SHP77 treated with DMSO at 0.1 percent for 48 hours (cell line): ENCODE measurements at regions not wholly inside any gene's neighbourhood (a gene's known extent, or its start where the extent isn't known, plus 50 kb on each side); places are given as distances from the start of the nearest gene placed in this dataset.
"Not testable (repeated sequence)": the region's sequence is repeated elsewhere in the genome, so short reads cannot be mapped to it uniquely, and the experiment has no call there.

Experiments
- DNase-seq: peaks from one replicate; lab custom pipeline; 2025; lab: John Stamatoyannopoulos, UW

DNA sequence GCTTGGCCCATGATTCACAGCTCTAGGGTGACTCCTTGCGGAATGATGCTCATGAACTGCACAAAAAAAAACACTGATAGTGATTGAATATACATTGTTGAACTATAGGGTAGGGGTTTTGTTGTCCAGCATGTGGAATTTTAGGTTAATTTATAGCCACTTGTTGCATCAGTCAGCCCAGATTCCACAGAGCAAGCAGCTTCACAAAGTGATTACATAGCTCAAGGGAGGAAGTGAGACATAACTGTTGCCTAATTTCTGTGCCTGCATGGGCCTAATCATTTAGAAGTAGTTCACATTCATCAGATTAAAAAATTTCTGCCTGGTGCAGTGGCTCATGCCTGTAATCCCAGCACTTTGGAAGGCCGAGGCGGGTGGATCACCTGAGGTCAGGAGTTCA is 142.2 kb upstream of the ZNF722 start:
- DNase-seq = not testable (repeated sequence)

DNA sequence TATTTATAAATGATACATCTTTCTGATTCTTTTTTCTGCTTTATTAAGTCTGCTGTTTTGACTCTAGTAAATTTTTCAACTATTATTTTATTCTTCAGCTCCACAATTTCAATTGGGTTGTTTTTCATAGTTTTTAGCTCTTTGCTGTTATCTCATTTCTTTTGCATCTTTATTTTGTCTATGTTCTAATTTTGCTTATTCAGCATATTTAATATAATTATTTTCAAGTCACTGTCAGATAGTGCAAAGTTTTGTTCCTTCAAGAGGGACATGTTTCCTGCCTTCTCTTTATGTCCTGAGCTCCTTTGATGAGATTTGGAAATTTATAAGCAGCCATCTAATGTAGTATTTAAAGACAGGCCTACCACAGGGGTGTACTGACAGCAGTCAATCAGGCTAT is 131.5 kb upstream of the ZNF722 start:
- DNase-seq = no peak

DNA sequence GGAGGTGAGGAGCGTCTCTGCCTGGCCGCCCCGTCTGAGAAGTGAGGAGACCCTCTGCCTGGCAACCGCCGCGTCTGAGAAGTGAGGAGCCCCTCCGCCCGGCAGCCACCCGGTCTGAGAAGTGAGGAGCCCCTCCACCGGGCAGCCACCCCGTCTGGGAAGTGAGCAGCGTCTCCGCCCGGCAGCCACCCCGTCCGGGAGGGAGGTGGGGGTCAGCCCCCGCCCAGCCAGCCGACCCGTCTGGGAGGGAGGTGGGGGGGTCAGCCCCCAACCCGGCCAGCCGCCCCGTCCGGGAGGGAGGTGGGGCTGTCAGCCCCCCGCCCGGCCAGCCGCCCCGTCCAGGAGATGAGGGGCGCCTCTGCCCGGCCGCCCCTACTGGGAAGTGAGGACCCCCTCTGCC is 124.4 kb upstream of the ZNF722 start:
- DNase-seq = not testable (repeated sequence)

DNA sequence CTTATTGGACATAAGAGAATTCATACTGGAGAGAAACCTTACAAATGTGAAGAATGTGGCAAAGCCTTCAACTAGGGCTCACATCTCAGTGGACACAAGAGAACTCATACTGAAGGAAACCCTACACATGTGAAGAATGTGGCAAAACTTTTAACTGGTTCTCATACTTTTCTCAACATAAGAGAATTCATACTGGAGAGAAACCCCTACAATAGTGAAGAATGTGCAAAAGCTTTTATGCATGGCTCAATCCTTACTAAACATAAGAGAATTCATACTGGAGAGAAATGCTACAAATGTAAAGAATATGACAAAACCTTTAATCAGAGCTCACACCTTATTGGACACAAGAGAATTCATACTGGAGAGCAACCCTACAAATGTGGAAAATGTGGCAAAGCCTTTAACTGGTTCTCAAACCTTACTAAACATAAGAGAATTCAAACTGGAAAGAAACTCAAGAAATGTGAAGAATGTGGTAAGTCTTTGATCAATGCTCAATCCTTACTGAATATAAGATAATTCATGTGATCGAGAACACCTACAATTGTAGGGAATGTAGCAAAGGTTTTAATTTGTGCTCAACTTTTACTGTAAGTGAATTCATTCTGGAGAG is 121.8 kb upstream of the ZNF722 start:
- no peak for DNase-seq

DNA sequence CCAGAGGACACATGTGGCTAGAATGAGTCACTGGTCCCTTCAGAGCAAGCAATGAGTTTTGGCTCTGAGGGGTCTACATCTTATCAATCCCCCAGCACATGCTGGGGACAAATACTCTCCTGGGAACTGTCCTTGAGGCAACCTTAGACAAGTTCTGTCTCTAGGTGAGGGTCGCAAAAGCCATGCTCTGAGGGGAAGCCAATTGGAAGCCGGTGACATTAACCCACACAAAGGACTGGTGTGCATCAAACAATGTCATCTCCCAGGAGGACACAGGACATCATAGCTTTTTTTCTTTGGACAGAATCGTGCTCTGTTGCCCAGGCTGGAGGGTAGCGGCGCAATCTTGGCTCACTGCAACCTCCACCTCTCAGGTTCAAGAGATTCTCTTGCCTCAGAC is 111.6 kb upstream of the ZNF722 start:
- no peak for DNase-seq

DNA sequence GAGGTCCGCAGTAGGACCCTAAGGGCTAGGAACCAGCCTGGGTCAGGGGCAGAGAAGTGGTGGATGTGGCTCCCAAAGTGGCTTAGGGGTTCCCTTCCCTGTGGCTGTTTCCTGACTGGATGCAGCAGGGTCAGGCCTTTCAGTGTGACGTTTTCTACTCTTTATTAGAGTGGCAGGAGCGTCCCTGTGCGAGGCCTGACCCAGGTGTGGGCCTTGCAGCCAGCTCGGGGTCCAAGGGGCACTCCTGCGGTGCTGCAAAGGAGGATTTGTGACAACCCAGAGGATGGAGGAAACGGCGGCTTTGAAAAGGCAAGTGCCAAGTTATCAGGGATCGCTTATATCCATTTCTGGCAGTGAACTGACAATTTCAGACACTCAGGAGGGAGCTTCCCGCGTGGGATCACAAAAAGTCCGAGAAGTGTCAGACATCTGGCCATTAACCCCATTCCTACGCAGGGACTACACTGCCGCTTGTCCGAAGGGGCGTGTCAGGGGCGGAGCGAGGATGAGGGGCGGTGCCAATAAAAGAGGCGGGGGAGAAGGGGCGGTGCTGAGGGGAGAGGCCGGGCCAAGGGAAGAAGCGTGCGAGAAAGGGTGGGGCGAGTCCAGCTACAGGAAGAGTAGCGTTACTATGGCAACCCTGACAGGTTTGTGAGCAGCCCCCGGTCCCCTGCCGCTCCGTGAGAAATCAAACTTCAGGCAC is 98.8 kb upstream of the ZNF722 start:
- DNase-seq = peak; percentile 90

DNA sequence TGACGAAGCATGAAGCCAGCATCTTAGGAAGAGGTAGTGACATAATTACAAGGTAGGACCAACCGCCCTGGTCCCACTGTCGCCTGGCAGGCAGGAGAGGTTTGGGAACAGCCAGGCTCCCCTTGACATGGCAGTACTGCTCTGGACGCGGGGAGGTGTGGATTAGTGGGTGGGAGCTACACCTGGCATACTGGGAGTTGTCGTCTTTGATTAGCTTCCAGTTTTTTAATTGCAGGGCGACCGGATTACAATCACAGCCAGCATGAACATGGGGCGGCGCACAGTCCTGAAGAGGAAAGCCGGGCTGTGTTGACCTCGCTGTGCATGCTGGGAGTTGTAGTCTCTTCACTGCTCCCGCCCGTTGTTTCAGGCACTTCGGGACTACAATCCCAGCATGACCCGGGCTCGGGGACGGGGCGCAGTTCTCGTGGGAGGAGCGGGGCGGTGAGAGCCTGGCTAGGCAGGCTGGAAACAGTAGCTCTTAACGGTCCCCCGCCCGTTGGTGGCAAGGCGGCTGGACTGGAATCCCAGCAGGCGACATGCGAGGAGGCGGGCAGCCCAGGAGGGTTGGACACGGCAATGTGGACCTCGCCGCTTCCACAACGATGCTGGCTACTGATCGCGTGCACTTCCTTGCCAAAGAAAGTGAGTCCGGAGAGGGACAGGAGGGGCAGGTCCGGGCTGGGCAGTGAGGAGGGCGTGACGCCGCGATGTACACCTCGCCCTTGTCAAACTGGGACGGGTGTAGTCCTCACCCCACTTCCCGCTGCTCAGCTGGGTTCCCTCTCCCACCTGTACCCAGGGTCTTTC is 98.0 kb upstream of the ZNF722 start:
- peak; percentile 96 for DNase-seq

DNA sequence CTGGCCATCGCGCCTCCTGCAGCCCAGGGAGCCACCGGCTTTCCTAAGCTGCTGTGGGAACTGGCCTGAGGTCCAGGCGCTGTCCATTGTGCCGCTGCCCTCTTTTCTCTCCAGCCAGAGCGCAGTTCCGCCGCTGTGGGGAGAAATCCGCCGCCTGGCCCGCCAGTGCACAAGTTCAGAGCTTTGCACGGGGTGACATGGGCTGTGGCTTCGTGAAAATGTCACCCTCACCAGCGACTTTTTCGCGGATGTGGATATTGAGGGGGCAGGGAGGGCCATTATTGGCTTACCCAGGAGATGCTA is 97.5 kb upstream of the ZNF722 start:
- not testable (repeated sequence) for DNase-seq

DNA sequence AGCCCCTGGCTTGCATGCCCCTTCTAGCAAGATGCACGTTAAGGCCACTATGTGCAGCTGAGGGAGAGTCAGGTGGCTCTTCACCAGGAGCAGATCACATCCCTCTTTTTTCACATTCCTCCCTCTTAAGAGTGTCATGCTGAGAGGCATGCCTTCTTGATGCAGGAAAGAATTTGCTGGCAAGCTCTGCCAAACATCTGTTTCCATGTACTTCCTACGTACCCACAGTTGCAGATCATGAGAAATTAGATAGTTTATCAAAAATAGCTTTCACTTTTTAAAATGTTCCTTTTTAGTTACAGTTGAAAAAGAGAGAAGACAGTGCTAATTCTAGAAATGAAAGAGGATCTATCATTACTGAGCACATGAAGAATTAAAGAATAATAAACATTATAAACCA is 79.7 kb upstream of the ZNF722 start:
- DNase-seq = no peak

DNA sequence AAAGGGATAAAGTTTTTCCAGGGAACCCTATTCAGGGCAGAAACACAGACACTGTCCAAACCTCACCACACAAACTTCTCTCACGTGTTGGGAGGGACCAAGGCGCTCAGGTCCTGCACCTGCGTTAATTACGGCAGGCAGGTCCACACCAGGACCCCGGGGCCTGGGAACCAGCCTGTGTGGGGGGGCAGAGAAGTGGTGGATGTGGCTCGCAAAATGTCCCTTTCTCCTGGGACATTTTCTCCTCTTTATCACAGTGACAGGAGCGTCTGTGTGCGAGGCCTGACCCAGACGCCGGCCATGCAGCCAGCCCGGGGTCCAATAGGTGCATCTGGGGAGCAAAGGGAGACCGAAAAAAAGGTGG is 73.4 kb upstream of the ZNF722 start:
- peak; percentile 62 for DNase-seq

DNA sequence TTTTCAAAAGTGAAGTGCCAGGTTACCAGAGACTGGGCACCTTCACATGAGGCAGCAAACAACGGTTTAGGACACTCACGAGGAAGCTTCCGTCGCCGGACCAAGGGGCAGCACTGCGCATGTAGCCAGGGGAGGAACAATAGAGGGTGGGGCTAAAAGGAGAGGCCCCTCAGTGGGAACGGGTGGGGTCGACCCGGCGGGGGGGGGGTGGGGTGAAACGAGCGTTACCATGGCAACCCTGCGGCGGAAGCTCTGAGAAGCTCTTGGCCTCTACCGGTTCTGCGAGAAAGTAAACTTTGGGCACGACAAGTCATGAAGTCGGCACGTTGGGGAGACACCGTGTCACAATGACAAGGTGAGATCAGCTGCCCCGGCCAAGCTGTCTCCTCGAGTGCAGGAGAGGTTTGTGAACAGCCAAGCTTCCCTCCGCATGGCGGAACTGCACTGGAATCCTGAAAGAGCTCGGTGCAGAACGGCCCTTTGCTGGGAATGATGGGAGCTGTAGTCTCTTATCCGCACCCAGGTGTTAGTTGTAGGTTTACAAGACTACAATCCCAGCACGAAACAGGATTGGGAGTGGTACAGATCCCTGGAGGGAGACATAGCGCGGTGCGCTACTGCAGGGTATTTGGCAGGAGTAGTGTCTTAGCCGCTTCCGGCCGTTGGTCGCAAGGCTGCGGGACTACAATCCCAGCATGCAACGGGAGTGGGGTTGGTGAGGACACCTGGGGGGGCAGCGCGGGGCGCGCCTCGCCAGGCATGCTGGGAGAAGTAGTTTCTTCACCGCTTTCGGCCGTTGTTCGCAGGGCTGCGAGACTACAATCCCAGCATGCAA is 72.8 kb upstream of the ZNF722 start:
- DNase-seq = peak; percentile 98

DNA sequence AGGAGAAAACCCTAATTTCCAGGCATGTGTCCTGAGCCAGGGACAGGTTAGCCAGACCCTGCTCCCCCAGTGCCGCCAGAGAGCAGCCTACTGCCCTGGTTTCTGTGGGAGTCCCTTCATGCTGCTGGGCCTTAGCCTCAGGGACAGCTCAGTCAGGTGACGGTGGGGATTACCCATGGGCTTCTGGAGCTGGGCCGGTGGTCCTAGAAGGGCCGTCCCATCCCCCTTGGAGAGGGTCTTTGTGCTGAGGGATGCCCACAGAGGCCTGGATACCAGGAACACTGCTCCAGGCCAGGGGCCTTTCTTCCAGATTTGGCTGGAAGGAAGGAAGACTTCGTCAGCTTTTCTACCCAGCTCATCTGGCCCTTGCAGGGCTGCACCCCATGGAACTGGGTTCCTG is 71.4 kb upstream of the ZNF722 start:
- DNase-seq = no peak

DNA sequence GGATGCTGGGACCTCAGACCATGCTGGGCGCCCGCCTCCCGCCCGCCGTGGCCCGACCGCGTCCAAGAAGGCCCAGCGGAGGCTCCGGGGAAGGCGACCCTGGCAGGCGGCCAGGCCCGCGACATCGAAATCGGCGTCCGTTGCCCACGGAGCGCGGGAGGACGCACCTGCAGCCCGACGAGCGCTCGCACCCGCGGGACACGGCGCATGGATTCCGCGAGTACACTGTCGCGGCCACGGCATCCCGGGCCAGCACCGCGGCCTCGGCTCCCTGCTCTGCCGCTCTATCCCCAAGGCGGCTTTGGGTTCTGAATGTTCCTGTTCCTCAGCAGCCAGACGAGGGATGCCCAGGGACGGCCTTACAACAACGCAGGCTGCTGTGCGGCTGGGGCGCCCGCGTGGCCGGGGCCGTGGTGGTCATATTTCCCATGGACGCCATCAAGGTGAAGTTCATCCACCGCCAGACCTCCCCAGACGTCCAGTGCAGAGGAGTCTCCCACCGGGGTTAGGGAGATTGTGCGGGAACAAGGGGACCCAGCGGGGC is 67.5 kb upstream of the ZNF722 start:
- DNase-seq = no peak

DNA sequence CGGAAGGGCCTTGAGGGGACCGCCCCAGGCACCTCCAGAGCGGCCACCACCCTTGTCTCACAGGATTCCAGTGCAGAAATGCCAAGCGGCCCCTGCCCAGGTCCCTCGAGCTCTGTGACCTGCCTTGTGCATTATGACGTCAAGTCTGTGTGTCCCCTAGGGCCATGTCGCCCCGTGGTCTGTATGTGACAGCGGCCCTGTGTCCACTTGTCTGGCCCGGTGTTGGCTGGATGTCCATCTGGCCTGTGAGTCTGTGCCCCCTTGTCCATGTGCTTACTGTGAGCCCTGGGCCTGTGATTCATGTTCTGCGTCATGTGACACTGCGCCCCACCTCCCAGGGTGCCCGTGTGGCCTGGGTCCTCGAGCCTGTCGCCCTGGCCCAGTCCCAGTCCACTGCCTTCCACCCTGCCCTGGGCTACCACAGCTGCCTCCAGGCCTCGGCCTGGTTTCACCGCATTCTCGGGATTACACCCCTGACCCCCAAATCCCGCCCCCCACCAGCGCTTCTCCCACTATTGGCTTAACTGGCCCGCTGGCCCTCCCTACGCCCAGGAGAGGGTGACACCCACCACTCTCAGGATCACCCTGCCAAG is 66.6 kb upstream of the ZNF722 start:
- no peak for DNase-seq
